Stimulated activated memory B cell treated with anti-CD40 and anti-IgM and Interleukin-4, amounts not matched to agents 10 μg/mL and 1 μg/mL and 100 μg/mL, for 72 hours (primary cell): ENCODE measurements at regions not wholly inside any gene's neighbourhood (a gene's known extent, or its start where the extent isn't known, plus 50 kb on each side); places are given as distances from the start of the nearest gene placed in this dataset.

Experiments
- ATAC-seq: fragments of 150-1000 bp; cut with Tn5 transposase; 2 replicates; pipeline ENCODE4 v1.10.0; 2021
- H3K27ac Mint-ChIP-seq: one replicate; pipeline ENCODE4 v1.8.0; 2022; ENCODE audit warnings: mild to moderate bottlenecking, mixed read lengths
- H3K27me3 Mint-ChIP-seq: one replicate; pipeline ENCODE4 v1.8.0; 2022; ENCODE audit warnings: mixed read lengths
- H3K36me3 Mint-ChIP-seq: one replicate; pipeline ENCODE4 v1.8.0; 2022; ENCODE audit warnings: mixed read lengths
- H3K4me1 Mint-ChIP-seq: one replicate; pipeline ENCODE4 v1.8.0; 2022; ENCODE audit warnings: mixed read lengths
- H3K4me3 Mint-ChIP-seq: one replicate; pipeline ENCODE4 v1.8.0; 2022; ENCODE audit warnings: mild to moderate bottlenecking, moderate library complexity, mixed read lengths
- H3K9me3 Mint-ChIP-seq: one replicate; pipeline ENCODE4 v1.8.0; 2022; ENCODE audit warnings: mixed read lengths

GRCh38 chr2:239864247-239865058 lies 160.7 kb downstream of the NDUFA10 start:
- no peak overlapping the region for H3K27ac Mint-ChIP-seq
- H3K9me3 Mint-ChIP-seq: no peaks in the 10 kb centered on the region
- no peaks in the 10 kb centered on the region for H3K27me3 Mint-ChIP-seq
- no peaks in the 10 kb centered on the region for H3K4me1 Mint-ChIP-seq
- no peak for ATAC-seq
- H3K36me3 Mint-ChIP-seq: no peaks in the 10 kb centered on the region
- H3K4me3 Mint-ChIP-seq: no peak overlapping the region

- no peak overlapping the region for H3K4me3 Mint-ChIP-seq
- no peaks in the 10 kb centered on the region for H3K36me3 Mint-ChIP-seq
- no peak for ATAC-seq
- H3K9me3 Mint-ChIP-seq: no peaks in the 10 kb centered on the region
- H3K27me3 Mint-ChIP-seq: no peaks in the 10 kb centered on the region
- H3K27ac Mint-ChIP-seq: no peak overlapping the region
- H3K4me1 Mint-ChIP-seq: no peaks in the 10 kb centered on the region
Observed at GRCh38 chr2:239862613-239863012, 162.5 kb downstream of the NDUFA10 start.

GRCh38 chr2:239858179-239858578 lies 167.0 kb downstream of the NDUFA10 start:
- Mint-ChIP-seq H3K9me3 (no peaks in the 10 kb centered on the region), H3K36me3 (no peaks in the 10 kb centered on the region), H3K27ac (no peak overlapping the region), H3K4me3 (no peak overlapping the region), H3K27me3 (peaks cover 34% of the 10 kb centered on the region), H3K4me1 (no peaks in the 10 kb centered on the region)
- no peak for ATAC-seq

DNA sequence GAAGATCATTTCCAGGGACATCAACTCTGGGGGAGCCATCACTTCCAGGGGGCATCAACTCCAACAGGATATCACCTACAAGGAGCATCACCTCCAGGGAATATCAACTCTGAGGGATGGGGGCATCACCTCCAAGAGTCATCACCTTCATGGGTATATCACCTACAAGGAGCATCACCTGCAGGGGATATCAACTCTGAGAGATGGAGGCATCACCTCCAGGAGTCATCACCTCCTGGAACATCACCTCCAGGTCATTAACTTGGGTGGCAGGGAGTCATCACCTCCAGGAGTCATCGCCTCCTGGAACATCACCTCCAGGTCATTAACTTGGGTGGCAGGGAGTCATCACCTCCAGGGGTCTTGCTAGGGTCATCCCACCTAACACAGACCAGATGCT lies 167.6 kb downstream of the NDUFA10 start:
- no peak for ATAC-seq
- H3K4me3 Mint-ChIP-seq: no peak overlapping the region
- no peaks in the 10 kb centered on the region for H3K36me3 Mint-ChIP-seq
- H3K9me3 Mint-ChIP-seq: peaks cover under 1% of the 10 kb centered on the region
- H3K4me1 Mint-ChIP-seq: no peaks in the 10 kb centered on the region
- no peak overlapping the region for H3K27ac Mint-ChIP-seq
- H3K27me3 Mint-ChIP-seq: peaks cover 38% of the 10 kb centered on the region

- Mint-ChIP-seq H3K27me3 (peaks cover 46% of the 10 kb centered on the region), H3K36me3 (no peaks in the 10 kb centered on the region), H3K4me3 (no peak overlapping the region), H3K4me1 (no peaks in the 10 kb centered on the region), H3K27ac (no peak overlapping the region), H3K9me3 (peaks cover 4% of the 10 kb centered on the region)
- ATAC-seq: no peak
Observed at GRCh38 chr2:239856620-239857285, 168.4 kb downstream of the NDUFA10 start.

- H3K9me3 Mint-ChIP-seq: peaks cover 10% of the 10 kb centered on the region
- no peak overlapping the region for H3K27ac Mint-ChIP-seq
- H3K4me1 Mint-ChIP-seq: no peaks in the 10 kb centered on the region
- no peaks in the 10 kb centered on the region for H3K36me3 Mint-ChIP-seq
- H3K4me3 Mint-ChIP-seq: no peak overlapping the region
- ATAC-seq: no peak
- H3K27me3 Mint-ChIP-seq: peaks cover 53% of the 10 kb centered on the region
Observed at GRCh38 chr2:239855863-239856587, 169.1 kb downstream of the NDUFA10 start.

- Mint-ChIP-seq H3K4me3 (no peak overlapping the region), H3K36me3 (no peaks in the 10 kb centered on the region), H3K27me3 (peaks cover 54% of the 10 kb centered on the region), H3K4me1 (no peaks in the 10 kb centered on the region), H3K27ac (no peak overlapping the region), H3K9me3 (peaks cover 14% of the 10 kb centered on the region)
- ATAC-seq: no peak
Observed at GRCh38 chr2:239854596-239854995, 170.5 kb downstream of the NDUFA10 start.

GRCh38 chr2:239853706-239854327 lies 171.3 kb downstream of the NDUFA10 start:
- H3K27me3 Mint-ChIP-seq: peaks cover 54% of the 10 kb centered on the region
- no peak for ATAC-seq
- H3K4me1 Mint-ChIP-seq: no peaks in the 10 kb centered on the region
- no peak overlapping the region for H3K4me3 Mint-ChIP-seq
- H3K27ac Mint-ChIP-seq: no peak overlapping the region
- H3K9me3 Mint-ChIP-seq: peaks cover 18% of the 10 kb centered on the region
- H3K36me3 Mint-ChIP-seq: no peaks in the 10 kb centered on the region

DNA sequence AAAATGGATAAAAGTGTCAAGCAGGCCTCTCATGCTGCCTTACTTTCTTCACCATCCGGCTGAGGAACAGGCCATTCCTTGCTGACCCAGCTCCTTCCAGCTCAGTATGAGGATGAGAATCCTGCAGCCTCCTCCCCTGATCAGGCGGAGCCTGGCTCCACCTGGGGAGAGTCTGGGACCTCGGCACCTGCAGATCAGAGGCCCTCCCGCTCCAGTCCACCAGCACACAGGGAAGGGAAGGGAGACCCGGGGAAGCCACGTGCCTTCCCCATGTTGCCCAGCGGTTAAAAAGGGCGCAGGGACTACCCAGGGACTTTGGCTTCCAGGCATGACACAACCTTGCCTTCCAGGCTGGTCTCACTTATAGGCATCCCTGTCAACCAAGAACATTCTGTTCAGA lies 172.0 kb downstream of the NDUFA10 start:
- Mint-ChIP-seq H3K9me3 (peaks cover 18% of the 10 kb centered on the region), H3K27ac (no peak overlapping the region), H3K4me1 (no peaks in the 10 kb centered on the region), H3K27me3 (peaks cover 57% of the 10 kb centered on the region), H3K4me3 (no peak overlapping the region), H3K36me3 (no peaks in the 10 kb centered on the region)
- ATAC-seq: no peak

DNA sequence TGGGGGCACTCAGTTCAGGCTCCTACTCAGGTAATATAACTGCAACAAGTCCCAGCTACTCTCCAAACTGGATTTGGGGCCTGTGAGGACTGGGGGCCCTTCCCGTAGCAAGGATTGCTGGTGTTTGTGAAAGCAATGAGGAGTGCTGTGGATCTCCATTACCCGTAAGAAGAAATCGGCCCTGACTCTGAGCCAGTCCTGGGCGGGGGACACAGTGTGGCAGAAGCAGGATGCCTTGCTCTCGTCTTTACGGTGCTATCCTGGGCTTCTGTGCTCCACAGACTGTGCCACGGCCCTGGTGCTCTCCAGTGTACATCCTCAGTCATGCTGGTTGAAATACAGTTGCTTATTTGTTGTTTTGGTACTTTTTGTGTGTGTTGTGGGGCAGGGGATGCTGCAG lies 172.9 kb downstream of the NDUFA10 start:
- Mint-ChIP-seq H3K4me3 (no peak overlapping the region), H3K27me3 (peaks cover 64% of the 10 kb centered on the region), H3K9me3 (peaks cover 21% of the 10 kb centered on the region), H3K27ac (no peak overlapping the region), H3K4me1 (no peaks in the 10 kb centered on the region), H3K36me3 (no peaks in the 10 kb centered on the region)
- ATAC-seq: no peak

DNA sequence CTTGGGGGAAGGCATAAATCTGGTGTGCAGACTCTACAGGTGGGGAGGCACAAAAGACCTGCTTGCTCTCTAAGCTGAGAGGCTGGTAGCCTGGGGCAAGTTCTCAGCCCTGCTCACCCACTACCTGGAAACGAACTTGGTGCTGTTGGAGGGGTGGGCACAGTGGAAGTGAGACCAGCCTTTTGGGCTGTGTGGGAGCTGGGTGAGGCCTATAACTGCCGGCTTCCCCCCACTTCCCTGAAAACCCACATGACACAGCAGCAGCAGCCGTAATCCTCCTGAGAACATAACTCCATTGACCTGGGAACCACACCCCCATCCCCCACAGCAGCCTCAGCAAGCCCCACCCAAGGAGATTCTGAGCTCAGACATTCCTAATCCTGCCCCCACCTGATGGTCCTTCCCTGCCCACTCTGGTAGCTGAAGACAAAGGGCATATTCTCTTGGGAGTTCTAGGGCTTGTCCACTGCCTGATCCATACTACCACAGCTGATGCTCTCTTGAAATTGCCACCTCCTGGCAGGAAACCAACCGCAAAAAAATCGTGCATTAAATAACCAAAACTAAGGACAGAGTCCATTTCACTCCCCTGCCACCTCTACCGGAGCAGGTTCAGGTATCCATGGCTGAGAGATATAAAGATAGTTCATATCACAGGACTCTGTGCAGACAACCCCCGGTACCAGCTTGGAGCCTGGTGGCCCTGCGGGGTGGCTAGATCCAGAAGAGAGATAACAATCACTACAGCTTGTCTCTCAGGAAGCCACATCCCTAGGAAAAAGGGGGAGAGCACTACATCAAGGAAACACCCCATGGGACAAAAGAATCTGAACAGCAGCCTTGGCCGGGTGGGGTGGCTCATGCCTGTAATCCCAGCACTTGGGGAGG lies 178.1 kb downstream of the NDUFA10 start:
- no peak overlapping the region for H3K27ac Mint-ChIP-seq
- no peak for ATAC-seq
- H3K4me1 Mint-ChIP-seq: no peaks in the 10 kb centered on the region
- H3K9me3 Mint-ChIP-seq: peaks cover 25% of the 10 kb centered on the region
- no peak overlapping the region for H3K4me3 Mint-ChIP-seq
- peaks cover 63% of the 10 kb centered on the region for H3K27me3 Mint-ChIP-seq
- no peaks in the 10 kb centered on the region for H3K36me3 Mint-ChIP-seq

- H3K9me3 Mint-ChIP-seq: peaks cover 22% of the 10 kb centered on the region
- H3K27me3 Mint-ChIP-seq: peaks cover 55% of the 10 kb centered on the region
- no peak overlapping the region for H3K27ac Mint-ChIP-seq
- H3K4me1 Mint-ChIP-seq: no peaks in the 10 kb centered on the region
- H3K36me3 Mint-ChIP-seq: no peaks in the 10 kb centered on the region
- no peak overlapping the region for H3K4me3 Mint-ChIP-seq
- no peak for ATAC-seq
Observed at GRCh38 chr2:239845968-239846367, 179.2 kb downstream of the NDUFA10 start.

DNA sequence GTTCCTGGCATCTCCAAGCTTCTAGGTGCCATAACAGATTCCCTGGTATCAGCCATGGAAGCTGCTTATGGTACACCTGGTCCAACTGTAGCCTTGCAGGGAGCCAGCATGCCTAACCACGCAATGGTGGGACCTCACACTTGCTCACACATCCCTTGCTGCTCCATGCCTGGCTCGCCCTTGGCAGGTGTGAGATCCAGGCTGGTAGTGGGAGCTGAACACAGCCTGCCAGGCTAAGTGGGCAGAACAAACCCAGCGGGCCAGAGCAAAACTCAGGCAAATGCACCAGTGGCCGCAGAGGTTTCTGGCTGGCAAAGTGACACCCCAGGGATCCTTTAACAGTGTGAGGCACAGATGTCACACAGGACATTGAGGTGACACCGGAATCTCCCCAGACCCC lies 185.8 kb downstream of the NDUFA10 start:
- Mint-ChIP-seq H3K4me1 (no peaks in the 10 kb centered on the region), H3K36me3 (peaks cover 5% of the 10 kb centered on the region), H3K9me3 (peaks cover 13% of the 10 kb centered on the region), H3K27ac (no peak overlapping the region), H3K4me3 (no peak overlapping the region), H3K27me3 (peaks cover 15% of the 10 kb centered on the region)
- ATAC-seq: no peak

GRCh38 chr2:239836021-239836765 lies 188.9 kb downstream of the NDUFA10 start:
- Mint-ChIP-seq H3K27me3 (peaks cover 9% of the 10 kb centered on the region), H3K4me3 (no peak overlapping the region), H3K9me3 (peaks cover 7% of the 10 kb centered on the region), H3K4me1 (no peaks in the 10 kb centered on the region), H3K27ac (no peak overlapping the region), H3K36me3 (peaks cover 5% of the 10 kb centered on the region)
- no peak for ATAC-seq
